ENCODE measurements at regions not wholly inside any gene's neighbourhood (a gene's known extent, or its start where the extent isn't known, plus 50 kb on each side); places are given as distances from the start of the nearest gene placed in this dataset.

- Histone ChIP-seq H4K20me1 (ENCODE audit: insufficient read depth, low read length) (no peaks in the 10 kb centered on the region), H3K4me2 (ENCODE audit: insufficient read depth, low read length) (no peak overlapping the region), H3K27ac (ENCODE audit: low read depth, low read length) (no peak overlapping the region), H3K27me3 (ENCODE audit: insufficient read depth, low read length) (no peaks in the 10 kb centered on the region), H2AFZ (ENCODE audit: low read length) (no peak overlapping the region), H3K4me3 (ENCODE audit: insufficient read depth, low read length) (no peak overlapping the region), H3K79me2 (ENCODE audit: insufficient read depth, low read length) (no peaks in the 10 kb centered on the region), H3K9me3 (ENCODE audit: low read depth, low read length) (no peaks in the 10 kb centered on the region), H3K4me1 (ENCODE audit: insufficient read depth, low read length) (no peaks in the 10 kb centered on the region), H3K36me3 (ENCODE audit: insufficient read depth, low read length) (no peaks in the 10 kb centered on the region)
- no peak for DNase-seq (ENCODE audit: insufficient read length, low spot score, missing footprints)
- TF ChIP-seq CTCF (IDR thresholded peaks at IDR 0.05; ENCODE audit: extremely low read depth, low read depth, low read length), result no peak
Measured at GRCh38 chr10:7102084-7102483, 308.8 kb downstream of the SFMBT2 start.

DNA sequence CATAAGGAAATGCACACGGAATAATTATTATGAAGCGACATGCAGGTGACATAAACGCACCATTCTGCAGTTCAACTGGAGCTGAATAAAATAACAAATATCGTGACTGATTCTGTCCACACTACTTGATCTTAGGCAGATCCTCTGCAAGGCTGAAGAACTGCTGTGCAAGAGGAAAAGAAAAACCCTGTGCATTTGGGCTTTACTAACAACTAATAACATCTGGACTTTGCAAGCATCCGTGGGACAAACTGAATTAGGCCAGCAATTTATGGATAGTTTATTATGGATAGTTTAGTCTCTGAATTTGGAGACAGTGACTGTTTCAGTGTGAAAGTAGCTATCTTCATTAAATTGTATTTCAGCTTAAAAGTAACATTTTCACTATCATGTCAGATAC lies 309.4 kb downstream of the SFMBT2 start:
- H3K4me3 ChIP-seq (ENCODE audit: insufficient read depth, low read length), result no peak overlapping the region
- H3K27me3 ChIP-seq (ENCODE audit: insufficient read depth, low read length), result no peaks in the 10 kb centered on the region
- no peak overlapping the region for H3K27ac ChIP-seq (ENCODE audit: low read depth, low read length)
- no peak for DNase-seq (ENCODE audit: insufficient read length, low spot score, missing footprints)
- H3K4me2 ChIP-seq (ENCODE audit: insufficient read depth, low read length), result no peak overlapping the region
- no peaks in the 10 kb centered on the region for H3K79me2 ChIP-seq (ENCODE audit: insufficient read depth, low read length)
- no peaks in the 10 kb centered on the region for H3K9me3 ChIP-seq (ENCODE audit: low read depth, low read length)
- H2AFZ ChIP-seq (ENCODE audit: low read length), result no peak overlapping the region
- no peaks in the 10 kb centered on the region for H4K20me1 ChIP-seq (ENCODE audit: insufficient read depth, low read length)
- no peaks in the 10 kb centered on the region for H3K36me3 ChIP-seq (ENCODE audit: insufficient read depth, low read length)
- H3K4me1 ChIP-seq (ENCODE audit: insufficient read depth, low read length), result no peaks in the 10 kb centered on the region
- TF ChIP-seq CTCF (IDR thresholded peaks at IDR 0.05; ENCODE audit: extremely low read depth, low read depth, low read length), result no peak

DNA sequence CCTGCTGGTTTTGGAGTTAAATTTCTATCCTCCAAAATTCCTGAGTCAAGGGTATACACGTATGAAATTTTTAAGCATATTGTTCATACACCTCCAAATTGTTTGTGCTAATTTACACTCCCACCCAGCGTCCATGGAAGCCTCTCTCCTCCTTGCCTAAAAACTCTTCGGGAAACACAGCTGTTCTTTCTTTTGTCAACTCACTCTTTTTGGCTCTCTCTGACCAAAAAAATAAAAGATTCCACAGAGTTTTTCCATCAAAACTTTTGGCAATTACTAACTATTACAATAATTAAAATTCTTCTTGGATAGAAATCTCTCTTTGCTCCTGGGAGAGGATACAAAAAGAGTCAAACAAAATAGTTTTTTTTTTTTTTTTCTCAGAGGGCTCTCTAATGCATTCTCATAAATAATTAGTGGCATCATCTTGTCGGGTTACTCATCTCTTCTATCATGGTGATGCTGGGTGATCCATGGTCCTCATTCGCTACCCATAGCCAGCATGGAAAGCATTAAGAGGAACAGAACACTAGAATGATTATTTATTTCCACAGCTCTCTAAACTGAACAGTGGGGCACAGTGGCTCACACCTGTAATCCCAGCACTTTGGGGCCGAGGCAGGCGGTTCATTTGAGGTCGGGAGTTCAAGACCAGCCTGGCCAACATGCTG lies 310.7 kb downstream of the SFMBT2 start:
- Histone ChIP-seq H3K9me3 (ENCODE audit: low read depth, low read length) (no peaks in the 10 kb centered on the region), H3K27ac (ENCODE audit: low read depth, low read length) (no peak overlapping the region), H2AFZ (ENCODE audit: low read length) (no peak overlapping the region), H3K4me1 (ENCODE audit: insufficient read depth, low read length) (no peaks in the 10 kb centered on the region), H3K36me3 (ENCODE audit: insufficient read depth, low read length) (no peaks in the 10 kb centered on the region), H4K20me1 (ENCODE audit: insufficient read depth, low read length) (no peaks in the 10 kb centered on the region), H3K27me3 (ENCODE audit: insufficient read depth, low read length) (no peaks in the 10 kb centered on the region), H3K4me2 (ENCODE audit: insufficient read depth, low read length) (no peak overlapping the region), H3K79me2 (ENCODE audit: insufficient read depth, low read length) (no peaks in the 10 kb centered on the region), H3K4me3 (ENCODE audit: insufficient read depth, low read length) (no peak overlapping the region)
- TF ChIP-seq CTCF (IDR thresholded peaks at IDR 0.05; ENCODE audit: extremely low read depth, low read depth, low read length), result no peak
- no peak for DNase-seq (ENCODE audit: insufficient read length, low spot score, missing footprints)

DNA sequence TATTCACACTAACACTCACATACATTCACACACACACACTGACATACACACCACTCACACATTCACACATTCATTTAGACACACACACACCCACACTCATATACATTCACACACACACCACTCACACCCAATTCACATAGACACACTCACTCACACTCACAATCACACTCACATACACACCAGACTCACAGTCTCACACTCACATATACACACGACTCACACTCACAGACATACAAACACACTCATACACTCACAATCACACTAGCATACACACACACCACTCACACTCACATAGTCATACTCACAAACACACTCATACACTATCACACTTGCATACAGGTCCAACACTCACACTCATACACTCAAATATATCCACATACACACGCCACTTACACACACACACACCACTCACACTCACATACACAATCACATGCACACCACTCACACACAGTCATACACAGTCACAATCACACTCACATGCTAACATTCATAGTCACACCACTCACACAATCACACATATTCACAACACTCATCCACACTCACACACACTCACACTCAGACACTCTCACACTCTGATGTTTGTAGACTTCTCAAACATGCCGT lies 312.6 kb downstream of the SFMBT2 start:
- Histone ChIP-seq H3K27me3 (ENCODE audit: insufficient read depth, low read length) (no peaks in the 10 kb centered on the region), H3K27ac (ENCODE audit: low read depth, low read length) (no peak overlapping the region), H3K4me2 (ENCODE audit: insufficient read depth, low read length) (no peak overlapping the region), H2AFZ (ENCODE audit: low read length) (no peak overlapping the region), H3K4me3 (ENCODE audit: insufficient read depth, low read length) (no peak overlapping the region), H3K4me1 (ENCODE audit: insufficient read depth, low read length) (no peaks in the 10 kb centered on the region), H3K36me3 (ENCODE audit: insufficient read depth, low read length) (no peaks in the 10 kb centered on the region), H3K9me3 (ENCODE audit: low read depth, low read length) (no peaks in the 10 kb centered on the region), H4K20me1 (ENCODE audit: insufficient read depth, low read length) (no peaks in the 10 kb centered on the region), H3K79me2 (ENCODE audit: insufficient read depth, low read length) (no peaks in the 10 kb centered on the region)
- no peak for TF ChIP-seq CTCF (IDR thresholded peaks at IDR 0.05; ENCODE audit: extremely low read depth, low read depth, low read length)
- DNase-seq (ENCODE audit: insufficient read length, low spot score, missing footprints), result no peak

Measured in osteoblast (primary cell).